ENCODE measurements at regions not wholly inside any gene's neighbourhood (a gene's known extent, or its start where the extent isn't known, plus 50 kb on each side); places are given as distances from the start of the nearest gene placed in this dataset.

GRCh38 chr2:134098321-134098720 lies 155.6 kb upstream of the MGAT5 start:
- no peak for TF ChIP-seq CTCF (IDR thresholded peaks at IDR 0.05)
- TF ChIP-seq POLR2A (IDR thresholded peaks at IDR 0.05): no peak
- TF ChIP-seq POLR2AphosphoS5 (IDR thresholded peaks at IDR 0.05): no peak

All from upper lobe of left lung (tissue), 4 donors.